Activated T-cell treated with anti-CD3 and anti-CD28 coated beads for 48 hours (primary cell): ENCODE measurements at regions not wholly inside any gene's neighbourhood (a gene's known extent, or its start where the extent isn't known, plus 50 kb on each side); places are given as distances from the start of the nearest gene placed in this dataset.
"Not testable (repeated sequence)": the region's sequence is repeated elsewhere in the genome, so short reads cannot be mapped to it uniquely, and the experiment has no call there.

Source experiments
- DNase-seq: peaks from one replicate; pipeline ENCODE4 v3.0.0-alpha.2; 2020; ENCODE audit warnings: low read depth

- no peak for DNase-seq
These were observed 102.8 kb downstream of the PLK2 start for GRCh38 chr5:58357121-58357520.

DNA sequence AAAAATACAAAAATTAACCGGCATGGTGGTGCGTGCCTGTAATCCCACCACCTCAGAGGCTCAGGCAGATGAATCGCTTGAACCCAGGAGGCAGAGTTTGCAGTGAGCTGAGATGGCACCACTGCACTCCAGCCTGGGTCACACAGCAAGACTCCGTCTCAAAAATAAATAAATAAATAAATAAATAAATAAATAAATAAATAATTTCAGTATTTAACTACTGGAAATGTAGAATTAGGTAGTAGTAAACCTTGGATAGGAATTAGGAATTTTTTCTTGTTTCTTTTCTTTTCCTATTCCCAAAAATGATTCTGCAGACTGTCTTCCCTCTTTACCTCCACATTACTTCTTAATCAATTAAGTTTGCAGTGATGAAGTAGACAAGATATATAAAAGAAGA, 103.2 kb downstream of the PLK2 start:
- no peak for DNase-seq

GRCh38 chr5:58354827-58355226, 105.1 kb downstream of the PLK2 start:
- no peak for DNase-seq

GRCh38 chr5:58353992-58354391, 105.9 kb downstream of the PLK2 start:
- no peak for DNase-seq

GRCh38 chr5:58351190-58351589, 108.7 kb downstream of the PLK2 start:
- no peak for DNase-seq

GRCh38 chr5:58348996-58349728, 110.7 kb downstream of the PLK2 start:
- no peak for DNase-seq

GRCh38 chr5:58346041-58346440, 113.8 kb downstream of the PLK2 start:
- DNase-seq = no peak

DNA sequence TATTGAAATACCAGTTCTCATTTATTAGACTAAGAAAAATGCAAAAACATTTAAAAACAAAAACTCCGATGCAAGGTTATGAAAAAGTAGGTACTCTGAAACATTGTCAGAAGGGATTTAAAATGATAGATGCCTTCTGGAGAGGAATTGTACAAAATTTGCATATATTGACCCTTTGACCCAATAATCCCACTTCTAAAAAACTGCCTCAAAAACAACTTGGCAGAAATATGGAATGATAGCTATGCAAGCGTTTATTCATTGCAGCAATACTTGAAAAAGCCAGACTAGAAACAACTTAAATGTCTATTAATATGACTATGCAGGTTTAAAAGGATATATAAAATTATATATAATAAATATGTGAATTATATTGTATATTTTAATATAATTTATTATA, 118.4 kb downstream of the PLK2 start:
- no peak for DNase-seq

DNA sequence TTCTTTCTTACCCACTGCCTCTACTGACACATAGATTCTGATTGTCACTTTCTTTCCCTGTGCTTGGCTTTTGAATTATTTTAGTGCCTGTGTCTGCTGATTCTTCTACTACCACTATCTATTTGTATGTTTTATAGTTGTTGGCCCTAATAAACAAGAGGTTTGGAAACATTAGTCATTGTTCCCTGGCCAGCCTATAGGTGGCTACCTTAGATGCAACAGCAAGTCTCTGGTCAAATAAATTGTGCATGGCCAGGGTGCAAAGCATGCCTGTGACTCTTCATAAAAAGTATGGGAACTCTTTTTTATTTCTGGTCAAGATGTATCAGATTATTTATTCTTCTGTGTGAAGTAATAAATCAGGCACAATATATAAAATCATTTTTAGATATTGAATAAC, 124.4 kb downstream of the PLK2 start:
- no peak for DNase-seq

GRCh38 chr5:58334035-58334434, 125.9 kb downstream of the PLK2 start:
- no peak for DNase-seq

DNA sequence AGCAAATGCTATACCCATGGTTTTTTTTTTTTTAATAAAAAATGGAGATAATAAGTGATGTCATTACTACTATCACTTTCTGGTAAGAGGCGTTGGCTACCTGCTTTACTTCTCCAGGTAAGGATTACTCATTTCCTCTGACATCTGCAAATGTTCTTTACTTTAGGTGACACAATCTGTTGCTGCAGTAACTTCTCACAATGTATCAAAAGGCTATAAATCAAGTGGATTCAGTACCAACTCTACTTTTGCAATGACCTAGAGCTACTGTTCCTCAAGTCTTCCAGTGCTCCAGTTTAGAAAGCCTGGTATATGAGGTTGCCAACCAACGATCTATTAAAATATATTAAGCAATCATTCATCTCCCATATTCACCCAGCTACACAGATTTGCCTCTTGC, 129.1 kb downstream of the PLK2 start:
- no peak for DNase-seq

DNA sequence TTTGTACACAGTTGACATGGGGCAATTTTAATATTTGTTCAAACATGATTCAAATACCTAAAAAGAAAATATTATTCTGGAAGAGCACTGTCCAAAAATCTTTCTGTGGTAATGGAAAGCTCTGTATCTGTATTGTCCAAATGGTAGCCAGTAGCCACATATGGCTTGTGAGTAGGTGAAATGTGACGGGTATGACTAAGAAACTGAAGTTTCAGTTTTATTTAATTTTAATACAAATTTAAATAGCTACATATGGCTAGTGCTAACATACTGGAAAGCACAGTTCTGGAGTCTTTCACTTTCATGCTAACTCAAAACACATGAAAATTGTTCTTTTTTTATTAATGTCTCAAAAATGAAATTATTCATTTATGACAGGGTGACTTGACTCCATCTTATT, 132.6 kb downstream of the PLK2 start:
- no peak for DNase-seq

DNA sequence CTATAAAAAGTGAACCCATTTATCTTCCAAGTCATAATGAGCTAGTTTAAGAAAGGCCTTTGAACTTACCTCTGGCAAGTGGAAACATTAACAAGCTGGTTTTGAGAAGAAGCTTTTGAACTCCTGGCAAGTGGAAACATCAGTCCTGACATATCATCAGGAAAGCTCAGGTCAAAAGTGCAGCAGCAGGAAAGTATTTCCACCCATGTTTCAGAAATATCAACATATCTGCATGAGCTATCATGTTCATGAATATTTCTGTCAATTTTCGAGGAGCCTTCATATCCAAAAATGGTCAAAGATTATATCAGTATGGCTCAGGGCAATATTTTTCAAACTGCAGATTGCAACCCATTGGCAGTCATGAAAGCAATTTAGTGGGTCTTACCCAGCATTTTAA, 133.9 kb downstream of the PLK2 start:
- no peak for DNase-seq

DNA sequence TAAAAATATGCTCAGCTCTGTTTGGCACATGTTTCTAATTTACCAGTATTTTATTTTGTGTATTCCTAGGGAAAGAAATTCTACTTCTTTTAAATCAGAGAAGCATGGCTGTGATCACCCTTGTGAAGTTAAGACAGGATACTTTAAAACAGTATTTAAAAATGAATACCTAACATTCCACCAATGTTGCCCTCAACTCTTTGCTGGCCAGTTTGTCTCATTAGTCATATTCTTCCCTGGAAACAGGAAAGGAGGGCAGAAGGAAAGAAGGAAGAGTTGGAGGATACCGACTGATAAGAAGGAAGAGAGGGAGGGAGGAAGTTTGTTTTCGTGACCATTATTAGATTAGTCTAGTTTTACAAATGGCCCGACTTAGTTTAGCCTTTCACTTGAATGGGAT, 137.4 kb downstream of the PLK2 start:
- no peak for DNase-seq

DNA sequence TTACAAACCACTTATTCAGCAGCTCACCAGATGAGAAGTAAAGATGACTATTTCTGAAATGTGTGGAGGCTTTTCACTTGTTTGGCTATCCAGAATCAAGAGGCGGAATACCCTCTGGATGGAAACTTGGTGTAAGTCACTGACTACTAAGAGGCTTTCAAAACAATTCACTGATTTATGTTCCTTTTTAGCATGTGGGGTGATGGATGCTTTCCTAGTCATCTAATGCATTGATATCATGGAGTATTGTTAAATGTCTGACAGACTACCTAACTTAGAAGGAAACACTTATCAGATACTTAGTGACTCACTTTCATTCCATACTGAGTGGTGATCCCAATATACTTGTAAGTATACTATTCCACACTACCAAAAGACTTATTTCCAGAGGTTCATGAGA, 141.4 kb downstream of the PLK2 start:
- no peak for DNase-seq

DNA sequence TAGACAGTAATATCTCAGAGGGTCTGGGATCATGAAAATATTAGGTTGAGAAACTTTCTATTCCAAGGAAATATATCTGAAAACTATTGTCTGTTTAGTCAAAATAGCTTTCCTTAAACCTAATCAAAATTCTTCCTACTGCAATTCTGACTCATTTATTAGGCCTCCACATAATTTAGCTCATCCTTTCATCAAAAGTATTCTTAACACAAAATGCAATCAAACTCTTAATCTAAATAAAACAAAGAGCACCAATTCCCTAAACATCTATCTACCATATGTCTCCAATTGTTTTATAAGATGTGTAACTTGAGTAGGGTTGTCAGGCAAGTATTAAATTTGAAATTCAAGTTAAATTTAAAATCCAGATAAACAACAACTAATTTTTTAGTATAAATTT, 142.1 kb downstream of the PLK2 start:
- no peak for DNase-seq

GRCh38 chr5:58317009-58317408, 142.9 kb downstream of the PLK2 start:
- DNase-seq = no peak

GRCh38 chr5:58315794-58316193, 144.1 kb downstream of the PLK2 start:
- DNase-seq = no peak

DNA sequence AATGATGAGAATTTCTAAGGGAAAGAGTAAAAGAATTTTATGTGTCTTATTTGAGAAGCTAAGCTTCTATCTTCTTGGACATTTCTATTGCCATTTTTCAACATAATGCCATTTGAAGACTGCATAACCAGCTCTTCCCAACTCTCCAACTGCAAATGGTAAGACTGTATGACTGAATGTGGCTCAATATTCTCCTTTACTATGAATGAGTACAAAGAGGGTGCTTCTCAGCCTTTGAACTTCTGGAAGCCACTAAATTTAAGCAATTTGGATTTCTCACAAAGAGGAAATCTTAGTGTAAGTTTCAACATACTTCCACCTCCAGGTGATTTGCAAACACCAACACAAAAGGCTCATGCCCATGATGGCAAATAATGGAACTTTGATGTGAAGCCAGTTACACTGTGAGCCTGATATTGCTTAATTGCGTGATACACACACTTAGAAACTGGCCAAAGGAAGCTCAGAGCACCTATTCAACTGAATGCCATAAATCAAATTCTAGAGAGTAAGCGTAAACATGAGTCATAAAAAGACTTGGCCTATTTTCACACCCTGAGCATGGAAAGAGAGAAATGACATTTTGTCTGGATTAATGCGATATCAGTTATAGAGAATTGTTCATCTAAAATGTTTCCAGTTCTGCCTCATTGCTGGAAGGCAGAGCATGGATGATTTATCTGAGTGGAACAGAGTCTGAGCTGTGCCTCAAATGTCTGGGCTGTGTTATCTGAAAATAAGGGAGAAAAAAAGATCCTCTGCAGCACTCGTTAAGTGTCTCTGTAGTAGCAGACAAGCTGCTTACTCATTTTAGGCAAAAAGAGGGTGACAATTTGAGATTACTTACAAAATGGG, 145.3 kb downstream of the PLK2 start:
- no peak for DNase-seq

DNA sequence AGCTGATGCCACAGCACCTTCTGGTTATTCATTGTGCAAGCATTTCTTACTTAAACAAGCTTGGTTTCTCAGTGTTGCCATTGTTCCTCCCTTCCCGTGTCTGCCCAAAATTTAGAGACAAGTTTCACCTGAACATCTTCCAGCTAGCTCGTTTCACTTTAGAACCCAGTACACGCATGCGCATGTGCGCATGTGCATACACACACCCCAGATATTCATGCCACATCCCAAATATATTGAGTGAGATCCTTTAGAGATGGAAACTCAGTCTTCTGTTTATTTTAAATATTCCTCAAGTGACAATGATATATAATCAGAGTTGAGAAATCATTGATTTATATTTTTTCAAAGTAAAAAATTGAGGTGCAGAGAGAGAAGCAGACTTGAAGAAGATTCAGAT, 147.6 kb downstream of the PLK2 start:
- no peak for DNase-seq

DNA sequence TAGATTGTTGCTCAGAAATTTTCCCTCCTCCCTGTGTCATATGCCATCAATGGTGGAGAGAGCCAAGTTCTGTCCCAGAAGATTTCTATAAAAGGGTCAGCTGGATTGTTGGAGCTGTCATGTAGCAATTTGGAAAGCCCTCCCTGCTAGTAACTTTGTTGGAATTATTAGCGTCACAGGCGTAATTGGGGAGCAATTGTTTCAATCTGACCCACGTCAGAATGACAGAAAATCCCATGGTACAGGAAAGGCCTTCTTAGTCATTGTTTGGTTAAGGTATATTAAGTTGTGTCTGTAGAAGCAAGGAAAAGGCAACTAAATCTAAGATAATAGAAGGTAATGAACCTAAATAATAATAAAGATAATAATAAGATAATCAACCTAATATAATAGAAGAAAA, 148.4 kb downstream of the PLK2 start:
- no peak for DNase-seq

DNA sequence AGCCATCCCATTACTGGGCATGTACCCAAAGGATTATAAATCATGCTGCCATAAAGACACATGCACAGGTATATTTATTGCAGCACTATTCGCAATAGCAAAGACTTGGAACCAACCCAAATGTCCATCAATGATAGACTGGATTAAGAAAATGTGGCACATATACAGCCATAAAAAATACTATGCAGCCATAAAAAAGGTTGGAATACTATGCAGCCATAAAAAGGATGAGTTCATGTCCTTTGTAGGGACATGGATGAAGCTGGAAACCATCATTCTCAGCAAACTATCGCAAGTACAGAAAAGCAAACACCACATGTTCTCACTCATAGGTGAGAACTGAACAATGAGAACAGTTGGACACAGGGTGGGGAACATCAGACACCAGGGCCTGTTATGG, 151.5 kb downstream of the PLK2 start:
- not testable (repeated sequence) for DNase-seq

GRCh38 chr5:58300346-58300895, 159.5 kb downstream of the PLK2 start:
- no peak for DNase-seq
